H1 (cell line): ENCODE measurements at regions not wholly inside any gene's neighbourhood (a gene's known extent, or its start where the extent isn't known, plus 50 kb on each side); places are given as distances from the start of the nearest gene placed in this dataset.

Experiments
- CBX8 ChIP-seq: fragments of 300-800, 300-1000 bp; sonication (generic); IDR thresholded peaks from 2 replicates; pipeline ENCODE4 v1.7.1; 2016; ENCODE audit warnings: low read depth, low read length, borderline replicate concordance
- GTF2F1 ChIP-seq: IDR thresholded peaks from 2 replicates; pipeline ENCODE4 v1.6.1; 2012; ENCODE audit warnings: low read depth, low read length, improper control_type of control experiment, borderline replicate concordance
- TF ChIP-seq, protein P1 (sequence below): fragments of 300-600 bp; sonication (generic); IDR thresholded peaks from 2 replicates; pipeline ENCODE4 v1.7.1; 2012; ENCODE audit warnings: low read length, moderate library complexity, mild to moderate bottlenecking, inconsistent platforms; ENCODE audit not compliant: insufficient replicate concordance

DNA sequence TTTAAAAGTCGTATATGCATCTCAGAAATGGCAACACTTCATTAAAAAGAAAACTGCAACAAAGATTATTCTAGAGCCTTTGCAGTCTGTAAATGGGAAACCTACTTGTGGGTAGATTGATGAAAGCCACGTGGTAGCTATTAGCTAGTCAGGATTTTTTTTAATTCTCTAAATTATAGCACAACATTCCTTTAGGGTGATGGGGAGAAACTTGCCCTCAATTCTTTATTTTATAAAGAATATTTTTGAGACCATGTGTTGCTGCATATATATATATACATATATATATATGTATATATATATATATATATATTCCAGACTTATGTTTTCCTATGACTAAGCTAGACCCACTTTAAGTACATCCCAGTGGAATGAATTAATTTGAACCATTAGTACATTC is 118.0 kb downstream of the PPP1R3A start (continued):
- TF ChIP-seq, protein P1, sequence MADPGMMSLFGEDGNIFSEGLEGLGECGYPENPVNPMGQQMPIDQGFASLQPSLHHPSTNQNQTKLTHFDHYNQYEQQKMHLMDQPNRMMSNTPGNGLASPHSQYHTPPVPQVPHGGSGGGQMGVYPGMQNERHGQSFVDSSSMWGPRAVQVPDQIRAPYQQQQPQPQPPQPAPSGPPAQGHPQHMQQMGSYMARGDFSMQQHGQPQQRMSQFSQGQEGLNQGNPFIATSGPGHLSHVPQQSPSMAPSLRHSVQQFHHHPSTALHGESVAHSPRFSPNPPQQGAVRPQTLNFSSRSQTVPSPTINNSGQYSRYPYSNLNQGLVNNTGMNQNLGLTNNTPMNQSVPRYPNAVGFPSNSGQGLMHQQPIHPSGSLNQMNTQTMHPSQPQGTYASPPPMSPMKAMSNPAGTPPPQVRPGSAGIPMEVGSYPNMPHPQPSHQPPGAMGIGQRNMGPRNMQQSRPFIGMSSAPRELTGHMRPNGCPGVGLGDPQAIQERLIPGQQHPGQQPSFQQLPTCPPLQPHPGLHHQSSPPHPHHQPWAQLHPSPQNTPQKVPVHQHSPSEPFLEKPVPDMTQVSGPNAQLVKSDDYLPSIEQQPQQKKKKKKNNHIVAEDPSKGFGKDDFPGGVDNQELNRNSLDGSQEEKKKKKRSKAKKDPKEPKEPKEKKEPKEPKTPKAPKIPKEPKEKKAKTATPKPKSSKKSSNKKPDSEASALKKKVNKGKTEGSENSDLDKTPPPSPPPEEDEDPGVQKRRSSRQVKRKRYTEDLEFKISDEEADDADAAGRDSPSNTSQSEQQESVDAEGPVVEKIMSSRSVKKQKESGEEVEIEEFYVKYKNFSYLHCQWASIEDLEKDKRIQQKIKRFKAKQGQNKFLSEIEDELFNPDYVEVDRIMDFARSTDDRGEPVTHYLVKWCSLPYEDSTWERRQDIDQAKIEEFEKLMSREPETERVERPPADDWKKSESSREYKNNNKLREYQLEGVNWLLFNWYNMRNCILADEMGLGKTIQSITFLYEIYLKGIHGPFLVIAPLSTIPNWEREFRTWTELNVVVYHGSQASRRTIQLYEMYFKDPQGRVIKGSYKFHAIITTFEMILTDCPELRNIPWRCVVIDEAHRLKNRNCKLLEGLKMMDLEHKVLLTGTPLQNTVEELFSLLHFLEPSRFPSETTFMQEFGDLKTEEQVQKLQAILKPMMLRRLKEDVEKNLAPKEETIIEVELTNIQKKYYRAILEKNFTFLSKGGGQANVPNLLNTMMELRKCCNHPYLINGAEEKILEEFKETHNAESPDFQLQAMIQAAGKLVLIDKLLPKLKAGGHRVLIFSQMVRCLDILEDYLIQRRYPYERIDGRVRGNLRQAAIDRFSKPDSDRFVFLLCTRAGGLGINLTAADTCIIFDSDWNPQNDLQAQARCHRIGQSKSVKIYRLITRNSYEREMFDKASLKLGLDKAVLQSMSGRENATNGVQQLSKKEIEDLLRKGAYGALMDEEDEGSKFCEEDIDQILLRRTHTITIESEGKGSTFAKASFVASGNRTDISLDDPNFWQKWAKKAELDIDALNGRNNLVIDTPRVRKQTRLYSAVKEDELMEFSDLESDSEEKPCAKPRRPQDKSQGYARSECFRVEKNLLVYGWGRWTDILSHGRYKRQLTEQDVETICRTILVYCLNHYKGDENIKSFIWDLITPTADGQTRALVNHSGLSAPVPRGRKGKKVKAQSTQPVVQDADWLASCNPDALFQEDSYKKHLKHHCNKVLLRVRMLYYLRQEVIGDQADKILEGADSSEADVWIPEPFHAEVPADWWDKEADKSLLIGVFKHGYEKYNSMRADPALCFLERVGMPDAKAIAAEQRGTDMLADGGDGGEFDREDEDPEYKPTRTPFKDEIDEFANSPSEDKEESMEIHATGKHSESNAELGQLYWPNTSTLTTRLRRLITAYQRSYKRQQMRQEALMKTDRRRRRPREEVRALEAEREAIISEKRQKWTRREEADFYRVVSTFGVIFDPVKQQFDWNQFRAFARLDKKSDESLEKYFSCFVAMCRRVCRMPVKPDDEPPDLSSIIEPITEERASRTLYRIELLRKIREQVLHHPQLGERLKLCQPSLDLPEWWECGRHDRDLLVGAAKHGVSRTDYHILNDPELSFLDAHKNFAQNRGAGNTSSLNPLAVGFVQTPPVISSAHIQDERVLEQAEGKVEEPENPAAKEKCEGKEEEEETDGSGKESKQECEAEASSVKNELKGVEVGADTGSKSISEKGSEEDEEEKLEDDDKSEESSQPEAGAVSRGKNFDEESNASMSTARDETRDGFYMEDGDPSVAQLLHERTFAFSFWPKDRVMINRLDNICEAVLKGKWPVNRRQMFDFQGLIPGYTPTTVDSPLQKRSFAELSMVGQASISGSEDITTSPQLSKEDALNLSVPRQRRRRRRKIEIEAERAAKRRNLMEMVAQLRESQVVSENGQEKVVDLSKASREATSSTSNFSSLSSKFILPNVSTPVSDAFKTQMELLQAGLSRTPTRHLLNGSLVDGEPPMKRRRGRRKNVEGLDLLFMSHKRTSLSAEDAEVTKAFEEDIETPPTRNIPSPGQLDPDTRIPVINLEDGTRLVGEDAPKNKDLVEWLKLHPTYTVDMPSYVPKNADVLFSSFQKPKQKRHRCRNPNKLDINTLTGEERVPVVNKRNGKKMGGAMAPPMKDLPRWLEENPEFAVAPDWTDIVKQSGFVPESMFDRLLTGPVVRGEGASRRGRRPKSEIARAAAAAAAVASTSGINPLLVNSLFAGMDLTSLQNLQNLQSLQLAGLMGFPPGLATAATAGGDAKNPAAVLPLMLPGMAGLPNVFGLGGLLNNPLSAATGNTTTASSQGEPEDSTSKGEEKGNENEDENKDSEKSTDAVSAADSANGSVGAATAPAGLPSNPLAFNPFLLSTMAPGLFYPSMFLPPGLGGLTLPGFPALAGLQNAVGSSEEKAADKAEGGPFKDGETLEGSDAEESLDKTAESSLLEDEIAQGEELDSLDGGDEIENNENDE = no peak
- TF ChIP-seq CBX8 = no peak
- no peak for TF ChIP-seq GTF2F1
